Esophagus muscularis mucosa (tissue), 4 donors: ENCODE measurements at regions not wholly inside any gene's neighbourhood (a gene's known extent, or its start where the extent isn't known, plus 50 kb on each side); places are given as distances from the start of the nearest gene placed in this dataset.

Experiments
- DNase-seq: peaks from one replicate; pipeline ENCODE4 v3.0.0-alpha.2; 2017; ENCODE audit errors: extremely low spot score
- H3K27ac ChIP-seq, 4 donors: fragments of 200-600 bp; sonication (generic); replicated peaks in 1 of 4; 1 replicate in 3 of 4; 2 replicates in 1 of 4; pipeline ENCODE4 v1.5.1; 2016 to 2019; ENCODE audit warnings: mild to moderate bottlenecking in 1 of 4
- H3K27me3 ChIP-seq, 4 donors: fragments of 200-600 bp; sonication (generic); one replicate each; pipeline versions ENCODE4 v1.5.1 to v1.6.0; 2016 to 2019
- H3K36me3 ChIP-seq, 4 donors: fragments of 200-600 bp; sonication (generic); one replicate each; pipeline ENCODE4 v1.5.1; 2016 to 2019
- H3K4me1 ChIP-seq, 4 donors: fragments of 200-600 bp; sonication (generic); one replicate each; pipeline ENCODE4 v1.5.1; 2016 to 2019
- H3K4me3 ChIP-seq, 4 donors: fragments of 200-600 bp; sonication (generic); 1 replicate in 2 of 4; 2 replicates in 2 of 4; pipeline ENCODE4 v1.5.1; 2016 to 2019; ENCODE audit warnings: mild to moderate bottlenecking in 4 of 4, moderate library complexity in 1 of 4
- H3K9me3 ChIP-seq, 4 donors: fragments of 200-600 bp; sonication (generic); 1 replicate in 3 of 4; 2 replicates in 1 of 4; pipeline ENCODE4 v1.5.1; 2016 to 2019
- CTCF ChIP-seq, 3 experiments: fragments of 200-600 bp in 2 of 3; fragments of 450-650 bp in 1 of 3; sonication (generic) in 2 of 3; IDR thresholded peaks; one replicate each; pipeline ENCODE4 v1.5.1; 2017 to 2019; ENCODE audit warnings: antibody characterized with exemption in 3 of 3, mild to moderate bottlenecking in 2 of 3, moderate library complexity in 1 of 3
- EP300 ChIP-seq: sonication (generic); formaldehyde crosslinking; IDR thresholded peaks from one replicate; pipeline ENCODE4 v1.6.1; 2017; ENCODE audit warnings: antibody characterized with exemption
- POLR2A ChIP-seq: fragments of 450-650 bp; IDR thresholded peaks from one replicate; pipeline ENCODE4 v1.6.1; 2017; ENCODE audit warnings: antibody characterized with exemption, moderate library complexity, mild to moderate bottlenecking, low read depth
- POLR2AphosphoS5 ChIP-seq, 2 donors: sonication (generic); formaldehyde crosslinking; IDR thresholded peaks; one replicate each; pipeline ENCODE4 v1.6.1; 2017; ENCODE audit warnings: antibody characterized with exemption in 2 of 2
- WGBS: methylation state at CpG from one replicate; pipeline ENCODE4 v1.1.5; 2018; 5-methylcytosine and 5-hydroxymethylcytosine counted together
- intact Hi-C: fragments of 100-400 bp; cut with DNase I; formaldehyde crosslinking; loops from one replicate; pipeline ENCODE4 v1.15.1; 2023

- no peaks in the 10 kb centered on the region for H3K27me3 ChIP-seq
- peaks cover 0 to 5% (median 0%) of the 10 kb centered on the region in 4 donors for H3K4me1 ChIP-seq
- TF ChIP-seq EP300 (no peak), POLR2AphosphoS5 (IDR thresholded peaks at IDR 0.05) (no peak), POLR2A (no peak), CTCF (IDR thresholded peaks at IDR 0.05) (no peak)
- intact Hi-C loops: no loop called here
- WGBS: 97% methylated on average over 2 of the region's 2 CpGs
- H3K9me3 ChIP-seq: no peaks in the 10 kb centered on the region
- DNase-seq: no peak
- H3K36me3 ChIP-seq: no peaks in the 10 kb centered on the region
- H3K4me3 ChIP-seq: no peak overlapping the region
- H3K27ac ChIP-seq: no peak overlapping the region
Measured at GRCh38 chr6:55983861-55984260, 108.5 kb upstream of the BMP5 start.

- DNase-seq: no peak
- no peak overlapping the region for H3K27ac ChIP-seq
- no peaks in the 10 kb centered on the region for H3K36me3 ChIP-seq
- TF ChIP-seq EP300: no peak
- TF ChIP-seq CTCF (IDR thresholded peaks at IDR 0.05): no peak
- no peak for TF ChIP-seq POLR2AphosphoS5 (IDR thresholded peaks at IDR 0.05)
- TF ChIP-seq POLR2A: no peak
- H3K4me1 ChIP-seq: peaks cover 0 to 5% (median 0%) of the 10 kb centered on the region in 4 donors
- intact Hi-C loops: no loop called here
- no peak overlapping the region for H3K4me3 ChIP-seq
- H3K9me3 ChIP-seq: no peaks in the 10 kb centered on the region
- H3K27me3 ChIP-seq: no peaks in the 10 kb centered on the region
Measured at GRCh38 chr6:55981660-55982059, 106.3 kb upstream of the BMP5 start.

- TF ChIP-seq EP300: no peak
- TF ChIP-seq CTCF (IDR thresholded peaks at IDR 0.05): peak; percentile 66 to 78 (median 68)
- no peak for TF ChIP-seq POLR2AphosphoS5 (IDR thresholded peaks at IDR 0.05)
- Histone ChIP-seq H3K36me3 (no peaks in the 10 kb centered on the region), H3K27ac (no peak overlapping the region), H3K9me3 (no peaks in the 10 kb centered on the region), H3K4me1 (peaks cover 0 to 5% (median 0%) of the 10 kb centered on the region in 4 donors), H3K27me3 (no peaks in the 10 kb centered on the region), H3K4me3 (no peak overlapping the region)
- DNase-seq: no peak
- WGBS: 31% methylated on average over 1 of the region's 1 CpG
- intact Hi-C loops: loop anchor here (1.0 kb wide), 1 partner anchor 312 kb away; no protein-coding TSS in a partner anchor
Measured at GRCh38 chr6:55980627-55981211, 105.3 kb upstream of the BMP5 start.

GRCh38 chr6:55979526-55979925, 104.1 kb upstream of the BMP5 start:
- Histone ChIP-seq H3K4me1 (peaks cover 0 to 5% (median 0%) of the 10 kb centered on the region in 4 donors), H3K27ac (no peak overlapping the region), H3K9me3 (no peaks in the 10 kb centered on the region), H3K4me3 (no peak overlapping the region), H3K36me3 (no peaks in the 10 kb centered on the region), H3K27me3 (no peaks in the 10 kb centered on the region)
- TF ChIP-seq CTCF (IDR thresholded peaks at IDR 0.05): no peak
- no peak for TF ChIP-seq POLR2AphosphoS5 (IDR thresholded peaks at IDR 0.05)
- no peak for TF ChIP-seq POLR2A
- TF ChIP-seq EP300: no peak
- intact Hi-C loops: no loop called here
- no peak for DNase-seq
